ENCODE measurements at regions not wholly inside any gene's neighbourhood (a gene's known extent, or its start where the extent isn't known, plus 50 kb on each side); places are given as distances from the start of the nearest gene placed in this dataset.

GRCh38 chrX:93319609-93320008 is 353.8 kb downstream of the NAP1L3 start:
- TF ChIP-seq POLR2A (IDR thresholded peaks at IDR 0.05; ENCODE audit: low read depth, low read length): no peak
- no peak for TF ChIP-seq CEBPB (IDR thresholded peaks at IDR 0.05; ENCODE audit: low read depth, low read length)
- no peak for TF ChIP-seq SMC3 (IDR thresholded peaks at IDR 0.05; ENCODE audit: low read depth, low read length)
- TF ChIP-seq, protein P1, sequence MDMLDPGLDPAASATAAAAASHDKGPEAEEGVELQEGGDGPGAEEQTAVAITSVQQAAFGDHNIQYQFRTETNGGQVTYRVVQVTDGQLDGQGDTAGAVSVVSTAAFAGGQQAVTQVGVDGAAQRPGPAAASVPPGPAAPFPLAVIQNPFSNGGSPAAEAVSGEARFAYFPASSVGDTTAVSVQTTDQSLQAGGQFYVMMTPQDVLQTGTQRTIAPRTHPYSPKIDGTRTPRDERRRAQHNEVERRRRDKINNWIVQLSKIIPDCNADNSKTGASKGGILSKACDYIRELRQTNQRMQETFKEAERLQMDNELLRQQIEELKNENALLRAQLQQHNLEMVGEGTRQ (IDR thresholded peaks at IDR 0.05; ENCODE audit: low read depth, low read length): no peak
- TF ChIP-seq, protein P2, sequence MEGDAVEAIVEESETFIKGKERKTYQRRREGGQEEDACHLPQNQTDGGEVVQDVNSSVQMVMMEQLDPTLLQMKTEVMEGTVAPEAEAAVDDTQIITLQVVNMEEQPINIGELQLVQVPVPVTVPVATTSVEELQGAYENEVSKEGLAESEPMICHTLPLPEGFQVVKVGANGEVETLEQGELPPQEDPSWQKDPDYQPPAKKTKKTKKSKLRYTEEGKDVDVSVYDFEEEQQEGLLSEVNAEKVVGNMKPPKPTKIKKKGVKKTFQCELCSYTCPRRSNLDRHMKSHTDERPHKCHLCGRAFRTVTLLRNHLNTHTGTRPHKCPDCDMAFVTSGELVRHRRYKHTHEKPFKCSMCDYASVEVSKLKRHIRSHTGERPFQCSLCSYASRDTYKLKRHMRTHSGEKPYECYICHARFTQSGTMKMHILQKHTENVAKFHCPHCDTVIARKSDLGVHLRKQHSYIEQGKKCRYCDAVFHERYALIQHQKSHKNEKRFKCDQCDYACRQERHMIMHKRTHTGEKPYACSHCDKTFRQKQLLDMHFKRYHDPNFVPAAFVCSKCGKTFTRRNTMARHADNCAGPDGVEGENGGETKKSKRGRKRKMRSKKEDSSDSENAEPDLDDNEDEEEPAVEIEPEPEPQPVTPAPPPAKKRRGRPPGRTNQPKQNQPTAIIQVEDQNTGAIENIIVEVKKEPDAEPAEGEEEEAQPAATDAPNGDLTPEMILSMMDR (conservative IDR thresholded peaks at IDR 0.05; ENCODE audit: low read depth, low read length): no peak
- TF ChIP-seq RAD21 (IDR thresholded peaks at IDR 0.05; ENCODE audit: low read length): no peak
- TF ChIP-seq RCOR1 (IDR thresholded peaks at IDR 0.05; ENCODE audit: insufficient replicate concordance, low read length): no peak
- no peak for TF ChIP-seq NFE2L2 (IDR thresholded peaks at IDR 0.05; ENCODE audit: low read depth, low read length)
- TF ChIP-seq RFX5 (IDR thresholded peaks at IDR 0.05; ENCODE audit: low read depth, low read length): no peak
- no peak for TF ChIP-seq BHLHE40 (IDR thresholded peaks at IDR 0.05; ENCODE audit: low read depth, low read length)
- no peak for TF ChIP-seq MAZ (IDR thresholded peaks at IDR 0.05; ENCODE audit: borderline replicate concordance, low read depth, low read length)
- no peak for TF ChIP-seq CHD1 (IDR thresholded peaks at IDR 0.05; ENCODE audit: low read depth, low read length)
- no peak for TF ChIP-seq MAFK (IDR thresholded peaks at IDR 0.05; ENCODE audit: low read depth, low read length)
- no peak for TF ChIP-seq FOS (IDR thresholded peaks at IDR 0.05; ENCODE audit: low read depth, low read length)
- TF ChIP-seq, protein P3, sequence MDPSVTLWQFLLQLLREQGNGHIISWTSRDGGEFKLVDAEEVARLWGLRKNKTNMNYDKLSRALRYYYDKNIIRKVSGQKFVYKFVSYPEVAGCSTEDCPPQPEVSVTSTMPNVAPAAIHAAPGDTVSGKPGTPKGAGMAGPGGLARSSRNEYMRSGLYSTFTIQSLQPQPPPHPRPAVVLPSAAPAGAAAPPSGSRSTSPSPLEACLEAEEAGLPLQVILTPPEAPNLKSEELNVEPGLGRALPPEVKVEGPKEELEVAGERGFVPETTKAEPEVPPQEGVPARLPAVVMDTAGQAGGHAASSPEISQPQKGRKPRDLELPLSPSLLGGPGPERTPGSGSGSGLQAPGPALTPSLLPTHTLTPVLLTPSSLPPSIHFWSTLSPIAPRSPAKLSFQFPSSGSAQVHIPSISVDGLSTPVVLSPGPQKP (IDR thresholded peaks at IDR 0.05; ENCODE audit: borderline replicate concordance, low read depth, low read length): no peak
- no peak for TF ChIP-seq MXI1 (IDR thresholded peaks at IDR 0.05; ENCODE audit: borderline replicate concordance, low read depth, low read length)
- Histone ChIP-seq H4K8ac (ENCODE audit: low read depth in 2 of 2, low read length in 2 of 2) (no peak overlapping the region), H3K4me1 (ENCODE audit: control insufficient read depth, insufficient read depth, low read length) (no peaks in the 10 kb centered on the region), H4K91ac (ENCODE audit: insufficient read depth, low read depth, low read length) (no peak overlapping the region), H3K4ac (ENCODE audit: low read depth, low read length) (no peak overlapping the region), H3K9ac (ENCODE audit: low read depth, low read length) (no peak overlapping the region), H3K27ac (ENCODE audit: insufficient read depth, low read length) (no peak overlapping the region), H3K4me3 (ENCODE audit: insufficient read depth, low read depth, low read length) (no peak overlapping the region), H3K56ac (ENCODE audit: extremely low read depth, insufficient read depth, low read length) (no peak overlapping the region), H3K27me3 (ENCODE audit: control insufficient read depth, insufficient read depth, low read length) (no peaks in the 10 kb centered on the region), H3K18ac (ENCODE audit: low read depth, low read length) (no peak overlapping the region), H3K4me2 (ENCODE audit: low read depth, low read length) (no peak overlapping the region), H2AK5ac (ENCODE audit: low read depth, low read length) (no peak overlapping the region), H4K5ac (ENCODE audit: low read depth, low read length) (no peak overlapping the region), H3K36me3 (ENCODE audit: control insufficient read depth, insufficient read depth, low read length) (no peaks in the 10 kb centered on the region), H3K9me1 (ENCODE audit: insufficient read depth, low read length) (no peaks in the 10 kb centered on the region), H2AK9ac (replicated peaks; ENCODE audit: low read depth, low read length, poor library complexity) (no peak overlapping the region), H2BK15ac (ENCODE audit: low read depth, low read length) (no peak overlapping the region), H3K79me1 (ENCODE audit: low read depth in 1 of 2, low read length in 2 of 2) (no peaks in the 10 kb centered on the region), H2BK20ac (ENCODE audit: low read depth, low read length) (no peak overlapping the region), H2BK5ac (ENCODE audit: low read depth, low read length, poor library complexity, severe bottlenecking) (no peak overlapping the region), H3K9me3 (ENCODE audit: control insufficient read depth, insufficient read depth, low read length) (no peaks in the 10 kb centered on the region), H2BK120ac (ENCODE audit: low read depth, low read length) (no peak overlapping the region), H4K20me1 (ENCODE audit: insufficient read depth, low read length) (no peaks in the 10 kb centered on the region), H2AFZ (replicated peaks; ENCODE audit: low read length, poor library complexity) (no peak overlapping the region), H3K23ac (ENCODE audit: low read depth, low read length) (no peak overlapping the region), H3K14ac (replicated peaks; ENCODE audit: low read depth, low read length) (no peak overlapping the region)
- WGBS, 2 experiments (ENCODE audit: extremely low coverage in 2 of 2, insufficient read length in 1 of 2): 0% methylated on average over 1 of the region's 5 CpGs; no CpG with 5 or more reads in 1 of the 2 experiments
- ChIA-PET CTCF (no interaction called here), POLR2A (ENCODE audit: unreplicated experiment) (no interaction called here)
- ATAC-seq (ENCODE audit: low read depth) (no peak), DNase-seq (no peak)
- in situ Hi-C loops (cut with MboI; ENCODE audit: low sequenced_read_pairs): no loop called here
- intact Hi-C loops (cut with micrococcal nuclease): no loop called here
- dilution Hi-C loops (cut with HindIII; ENCODE audit: low sequenced_read_pairs, unreplicated experiment): no loop called here
- BruUV-seq (replicated peaks): no TSS peak

Measured in IMR-90 (cell line).